GM19023 (cell line): ENCODE measurements at regions not wholly inside any gene's neighbourhood (a gene's known extent, or its start where the extent isn't known, plus 50 kb on each side); places are given as distances from the start of the nearest gene placed in this dataset.
A peak's percentile ranks its signal among the peaks of the same experiment; 100 is the strongest.

Experiments used
- ATAC-seq: cut with Tn5 transposase; IDR thresholded peaks from one replicate; pipeline ENCODE4 v1.9.1; 2021; ENCODE audit warnings: mild to moderate bottlenecking, moderate library complexity; ENCODE audit not compliant: unreplicated experiment

DNA sequence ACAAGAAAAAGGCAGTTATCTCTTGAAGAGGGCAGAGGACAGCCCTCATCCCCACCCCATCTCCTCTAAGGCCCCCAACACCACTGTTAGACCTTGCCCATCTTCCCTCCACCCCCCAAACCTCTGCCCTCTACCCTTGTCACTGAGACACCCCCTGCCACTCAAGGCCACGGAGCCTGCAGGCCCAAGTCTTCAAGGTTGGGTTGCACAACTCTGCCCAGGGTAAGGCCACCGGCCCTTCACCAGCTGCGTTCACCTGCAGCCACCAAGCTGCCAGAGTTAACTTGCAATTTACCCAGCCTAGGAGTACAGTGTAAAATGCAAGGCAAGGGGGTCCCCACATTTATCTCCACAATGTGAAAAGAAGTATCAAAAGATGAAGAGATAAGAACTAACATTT, 128.7 kb upstream of the PKDCC start:
- ATAC-seq = no peak

DNA sequence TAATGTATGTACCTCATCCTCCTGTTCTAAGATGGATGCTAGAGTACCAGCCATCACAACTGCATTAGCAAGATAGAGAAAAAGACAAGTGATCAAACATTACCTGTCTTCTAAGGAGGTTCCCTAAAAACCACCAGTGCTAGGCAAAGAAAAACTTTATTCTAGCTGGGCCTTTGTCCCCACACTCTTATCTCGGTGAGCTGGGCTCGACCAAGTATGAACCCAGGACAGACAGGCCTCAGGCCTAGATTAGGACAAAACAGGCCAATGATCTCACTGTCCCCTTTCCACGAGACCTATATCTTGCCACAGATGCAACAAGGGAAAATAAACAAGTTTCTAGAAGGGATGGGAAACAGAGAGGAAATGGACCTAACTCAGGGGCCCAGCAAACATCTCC, 127.6 kb upstream of the PKDCC start:
- ATAC-seq = no peak

DNA sequence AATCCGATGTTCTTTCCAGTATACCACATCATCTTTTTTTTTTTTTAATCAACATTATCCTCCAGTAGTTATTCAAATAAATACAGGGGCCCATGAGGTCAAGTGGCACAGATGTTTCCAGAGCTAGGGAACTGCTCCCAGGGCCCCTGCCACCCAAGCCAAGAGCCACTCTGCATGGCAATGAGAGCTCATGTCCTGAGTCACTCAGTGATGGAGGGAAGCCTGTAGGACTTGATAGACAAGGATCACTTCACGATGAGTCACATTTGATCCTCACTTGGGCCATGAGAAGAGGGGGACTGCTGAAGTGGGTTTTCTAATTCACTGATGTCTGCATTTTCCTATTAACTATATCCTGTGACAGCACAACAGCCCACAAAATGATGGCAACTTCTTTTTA, 127.0 kb upstream of the PKDCC start:
- ATAC-seq = no peak

DNA sequence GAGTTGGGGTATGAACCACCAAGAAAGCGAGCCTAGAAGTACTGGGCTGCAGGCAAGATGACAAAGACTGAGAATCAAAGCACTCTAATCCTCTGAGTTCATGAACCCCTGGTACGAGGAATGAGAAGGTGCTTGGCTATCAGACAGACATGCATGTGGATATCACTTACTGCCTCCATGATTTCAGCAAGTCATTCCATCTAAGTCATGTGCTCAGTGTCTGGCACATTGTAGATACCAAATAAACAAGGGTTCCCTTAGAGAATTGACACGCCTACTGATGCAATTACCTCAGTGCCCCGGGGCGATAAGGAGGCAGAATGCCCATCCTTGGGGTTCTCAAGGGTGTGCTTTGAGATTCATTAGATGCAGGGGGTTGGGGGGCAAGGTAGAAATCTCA, 125.6 kb upstream of the PKDCC start:
- ATAC-seq = no peak

DNA sequence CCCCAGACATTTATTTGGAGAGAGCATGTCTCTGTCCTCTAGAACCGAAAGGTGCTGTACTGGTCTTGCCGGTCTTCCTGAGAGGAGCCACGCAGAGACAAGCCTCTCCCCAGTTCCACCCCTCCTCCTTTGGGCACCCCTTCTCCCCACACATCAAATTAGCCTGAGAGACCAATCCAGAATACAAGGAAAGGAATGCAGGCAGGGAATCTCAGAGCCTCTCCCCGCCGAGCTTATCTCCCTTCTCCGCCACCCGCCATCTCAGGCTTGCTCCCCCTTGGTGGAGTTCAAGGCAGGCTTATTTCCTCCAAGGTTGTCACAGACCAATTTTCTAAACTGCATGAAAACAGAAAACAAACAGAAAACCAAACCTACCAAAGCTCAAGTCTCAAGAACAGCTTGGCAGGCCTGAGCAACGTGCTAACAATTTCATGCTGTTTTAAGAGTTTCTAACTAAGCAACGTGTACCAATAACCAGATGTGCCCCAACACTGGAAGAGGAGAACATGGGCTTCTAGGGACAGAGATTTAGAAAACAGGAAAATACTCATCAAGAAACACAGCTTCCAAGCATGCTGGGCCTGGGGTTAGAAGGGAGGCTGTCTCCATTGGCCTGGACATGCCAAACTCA, 124.5 kb upstream of the PKDCC start:
- no peak for ATAC-seq

DNA sequence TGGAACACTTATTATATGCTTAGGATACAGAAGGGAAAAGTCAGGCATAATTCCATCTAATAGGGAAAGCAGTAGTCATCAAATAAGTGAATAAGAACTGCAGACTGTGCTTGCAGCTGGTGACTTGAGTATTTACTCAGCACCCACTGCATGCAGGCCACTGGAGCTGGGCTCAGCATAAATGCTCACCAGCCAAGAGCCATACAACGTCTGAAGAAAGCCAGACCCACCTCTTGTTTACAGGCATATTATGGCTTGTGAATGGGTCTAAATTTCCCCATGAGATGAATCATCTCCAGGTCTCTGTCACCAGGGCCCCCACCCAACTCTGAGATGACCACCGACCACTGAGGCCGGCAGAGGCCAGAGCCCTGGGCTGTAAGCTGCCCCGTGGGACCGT, 123.8 kb upstream of the PKDCC start:
- no peak for ATAC-seq

DNA sequence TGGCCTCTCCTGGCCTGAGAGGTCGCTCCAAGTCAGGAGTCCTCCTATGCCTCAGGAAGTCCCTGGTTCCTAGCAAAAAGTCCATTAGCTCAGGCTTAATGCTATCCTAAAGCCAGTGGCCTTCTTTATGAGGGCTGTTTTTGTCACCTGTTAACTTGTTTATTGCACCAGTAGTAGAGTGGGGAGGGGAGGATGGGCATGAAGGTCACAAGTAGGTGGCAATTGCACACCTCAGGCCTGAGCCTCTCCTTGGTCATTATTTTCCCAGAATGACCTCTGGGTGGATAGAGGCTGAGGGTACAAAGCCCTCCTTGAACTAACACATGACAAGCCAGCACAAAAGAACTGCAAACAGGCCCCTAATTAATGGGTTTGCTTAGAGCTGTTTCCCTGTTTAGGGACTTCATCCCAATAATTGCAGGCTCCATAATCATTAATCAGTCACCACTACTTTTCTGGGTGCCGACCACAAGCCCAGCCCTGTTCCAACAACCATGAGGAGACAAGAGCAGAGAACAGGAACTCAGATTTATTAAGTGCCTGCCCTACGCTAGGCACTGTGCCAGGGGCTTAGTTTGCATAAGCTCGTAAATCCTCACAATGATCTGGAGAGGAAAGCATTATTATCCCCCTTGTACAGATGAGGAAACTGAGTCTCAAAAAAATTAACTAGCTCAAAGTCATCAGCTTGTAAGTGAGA, 123.0 kb upstream of the PKDCC start:
- ATAC-seq = no peak

DNA sequence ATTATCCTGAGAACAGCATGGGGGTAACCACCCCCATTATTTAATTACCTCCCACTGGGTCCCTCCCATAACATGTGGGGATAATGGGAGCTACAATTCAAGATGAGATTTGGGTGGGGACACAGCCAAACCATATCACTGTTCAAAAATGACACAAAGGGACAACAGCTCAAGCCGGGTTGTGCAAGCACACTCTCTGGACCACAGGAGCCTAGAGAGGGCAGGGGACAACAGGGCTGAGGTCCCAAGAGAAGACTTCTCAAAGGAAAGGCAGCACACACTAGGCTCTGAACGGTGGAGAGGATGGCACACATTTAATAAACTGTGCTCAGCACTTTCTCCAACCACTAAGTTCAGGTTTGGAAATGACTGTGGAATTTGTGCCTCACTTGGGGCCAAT, 122.1 kb upstream of the PKDCC start:
- no peak for ATAC-seq

DNA sequence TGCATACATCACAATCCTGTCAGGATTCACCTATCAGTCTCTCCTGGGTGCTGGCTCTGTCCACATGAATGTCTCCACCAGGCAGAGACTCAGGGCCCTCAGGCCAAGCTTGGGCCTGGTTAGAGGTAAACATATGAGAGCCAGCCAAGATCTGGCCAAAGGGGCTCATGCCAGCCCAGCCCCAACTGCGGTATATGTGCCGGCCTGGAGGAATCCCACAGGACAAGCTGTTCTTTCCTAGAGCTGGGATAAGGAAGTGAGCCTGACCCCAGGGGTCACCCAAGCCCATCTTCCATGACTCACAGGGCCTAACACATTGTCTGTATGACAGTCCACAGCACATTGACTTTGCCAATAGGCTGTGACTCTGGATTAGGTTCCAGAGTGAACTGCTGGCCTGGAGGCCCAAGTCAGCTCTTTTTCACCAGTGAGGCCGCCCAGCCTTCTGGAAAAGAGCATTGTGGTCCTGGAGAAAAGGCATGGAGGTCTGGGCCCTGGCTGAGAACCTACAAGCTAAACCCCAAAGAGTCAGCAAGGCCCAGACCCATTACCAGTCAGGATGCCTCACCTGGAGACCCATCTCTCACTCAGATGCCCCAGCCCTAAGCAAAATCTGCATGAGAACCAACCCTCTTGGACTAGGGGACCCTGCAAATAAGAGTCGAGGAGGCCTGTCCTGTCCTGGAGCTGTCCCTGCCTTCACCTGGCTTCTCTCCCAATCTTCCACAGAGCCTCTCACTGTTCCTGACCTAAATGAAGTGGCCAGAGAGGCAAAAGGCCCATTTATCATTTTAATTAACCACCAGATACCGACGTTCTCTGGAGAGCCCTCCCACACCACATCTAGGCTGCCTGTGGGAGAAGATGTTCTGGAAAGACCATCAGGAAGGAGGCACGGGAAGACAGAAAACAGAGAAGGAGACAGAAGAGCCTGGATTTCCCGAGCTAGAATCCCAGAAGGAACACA, 120.9 kb upstream of the PKDCC start:
- ATAC-seq = no peak

DNA sequence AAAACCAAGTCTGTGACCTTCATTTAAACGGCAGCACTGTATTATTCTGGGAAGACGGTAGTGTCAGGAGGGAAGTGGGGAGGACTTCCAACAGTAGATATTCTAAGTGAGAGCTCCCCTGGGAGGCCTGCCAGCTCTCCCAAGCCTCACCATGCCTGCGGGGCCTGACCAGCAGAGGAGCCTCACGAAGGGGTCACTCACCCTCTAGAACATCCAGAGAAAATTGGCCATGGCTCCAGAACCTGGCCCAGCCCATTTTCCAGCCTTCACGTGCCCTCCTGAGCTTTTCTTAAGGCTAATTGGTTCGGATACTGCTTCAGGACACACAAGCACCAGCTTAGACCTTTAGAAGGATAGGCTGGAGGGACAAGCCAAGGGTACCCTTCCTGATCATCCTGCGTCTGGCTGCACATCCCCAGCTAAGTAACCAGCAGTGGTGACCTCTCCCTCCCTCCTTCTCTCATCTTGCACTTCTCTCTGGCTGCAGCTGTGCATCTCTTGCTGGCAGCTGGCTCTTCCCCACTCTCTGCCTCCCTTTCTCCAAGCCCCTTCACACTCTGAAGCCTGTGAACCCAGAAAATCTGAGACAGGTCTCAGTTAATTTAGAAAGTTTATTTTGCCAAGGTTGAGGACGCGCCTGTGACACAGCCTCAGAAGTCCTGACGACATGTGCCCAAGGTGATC, 120.1 kb upstream of the PKDCC start:
- no peak for ATAC-seq

DNA sequence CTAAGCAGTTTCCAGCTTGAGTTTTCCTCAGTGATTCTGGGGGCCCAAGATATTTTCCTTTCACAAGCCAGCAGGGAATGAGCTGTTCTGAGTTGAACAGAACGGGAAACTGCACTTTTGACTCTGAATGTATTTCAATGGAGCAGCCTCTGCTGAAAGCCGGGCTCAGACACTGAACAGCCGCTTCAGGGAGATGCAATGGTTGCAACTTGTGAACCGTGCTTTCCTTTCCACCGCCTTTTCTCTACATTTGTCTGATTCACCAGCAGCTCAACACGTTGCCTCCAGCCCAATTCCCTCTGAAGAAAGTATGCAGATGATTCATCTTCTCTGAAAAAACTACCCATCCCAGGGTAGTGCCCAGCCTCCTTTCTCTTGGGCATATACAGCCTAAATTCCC, 119.3 kb upstream of the PKDCC start:
- ATAC-seq = no peak

DNA sequence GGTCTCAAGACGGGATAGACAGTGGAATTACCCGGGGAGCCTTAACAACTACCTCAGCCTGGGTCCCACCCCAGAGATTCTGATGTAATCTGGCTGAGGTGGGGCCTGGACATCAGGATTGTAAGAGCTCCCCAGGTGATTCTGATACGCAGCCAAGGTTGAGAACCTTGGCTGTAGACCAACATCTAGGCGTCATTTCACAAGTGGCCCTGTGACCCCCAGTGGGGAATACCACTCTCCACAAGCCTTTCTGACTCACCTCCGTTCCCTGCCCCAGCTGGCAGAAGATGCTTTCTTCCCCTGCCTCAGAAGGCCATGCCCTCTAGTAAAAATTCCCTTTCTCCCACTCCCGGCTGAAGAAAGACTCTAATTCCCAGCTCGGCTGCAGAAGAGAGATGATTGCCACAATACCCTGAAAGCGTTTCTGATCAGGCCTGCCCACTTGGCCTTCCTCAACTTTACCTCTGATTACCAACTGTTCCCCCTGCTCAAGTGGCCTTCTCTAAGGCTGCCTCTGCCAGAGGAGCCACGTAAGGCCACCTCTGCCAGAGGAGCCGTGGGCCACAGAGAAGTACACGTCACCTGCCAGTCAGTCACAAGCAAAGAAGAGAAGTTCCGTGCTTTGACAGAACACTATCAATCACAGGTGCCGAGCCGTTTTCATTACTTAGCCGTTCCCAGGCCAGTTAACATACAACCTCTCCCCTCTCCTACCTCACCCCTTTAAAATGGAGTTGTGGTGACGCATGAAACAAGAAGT, 116.8 kb upstream of the PKDCC start:
- peak; percentile 65 for ATAC-seq

DNA sequence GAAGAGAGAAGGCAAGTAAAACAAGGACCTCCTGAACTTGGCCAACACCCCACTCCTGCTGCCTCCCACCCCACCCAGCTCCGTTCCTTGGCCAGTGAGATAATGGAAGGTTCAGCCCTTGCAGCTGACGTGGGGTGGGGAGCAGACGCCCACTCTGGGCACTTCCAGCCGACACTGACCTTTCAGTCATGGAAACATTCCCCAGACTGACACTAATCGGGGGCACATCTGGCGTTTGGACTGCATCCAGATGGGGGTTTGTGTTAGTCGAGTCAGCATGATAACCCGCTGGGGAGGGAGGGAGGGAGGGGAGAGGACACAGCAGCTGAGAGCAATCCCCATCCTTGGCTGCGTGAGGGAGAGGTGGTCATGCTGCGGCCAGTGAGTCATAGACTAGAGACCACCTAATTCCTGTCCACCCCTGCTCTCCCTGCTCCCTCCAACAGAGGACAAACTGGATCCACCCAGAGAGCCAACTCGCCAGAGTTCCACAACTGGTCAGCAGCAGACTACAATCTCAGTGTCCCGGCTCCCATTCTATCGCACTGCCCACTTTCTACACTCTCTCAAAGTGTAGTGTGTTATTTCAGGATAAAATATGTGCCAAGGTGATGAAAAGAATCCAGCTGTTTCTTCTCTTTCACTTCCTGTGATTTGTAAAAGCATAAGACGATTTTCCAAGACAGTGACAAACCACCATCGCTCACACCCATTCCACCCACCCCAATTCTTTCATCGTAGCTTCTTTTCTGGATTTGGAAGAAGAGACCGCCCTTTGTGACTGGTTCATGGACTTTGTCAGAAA, 115.4 kb upstream of the PKDCC start:
- no peak for ATAC-seq

DNA sequence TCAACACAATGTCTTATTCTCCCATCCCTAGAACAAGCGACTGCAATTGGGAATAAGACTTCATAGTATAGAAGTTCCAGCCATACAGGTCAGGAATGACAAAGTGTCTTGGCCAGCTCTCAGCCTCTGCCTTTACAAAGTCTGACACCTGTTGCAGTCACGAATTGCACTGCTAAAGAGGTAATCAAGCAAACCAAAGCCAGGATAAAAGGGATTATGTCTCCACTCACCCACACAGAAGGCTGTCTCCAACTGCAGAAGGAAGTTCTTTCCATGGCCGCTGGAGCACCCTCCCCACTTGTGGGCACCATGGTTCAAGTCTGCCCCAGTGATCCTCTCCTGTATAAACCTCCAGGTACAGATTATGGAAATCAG, 114.8 kb upstream of the PKDCC start:
- ATAC-seq = no peak

DNA sequence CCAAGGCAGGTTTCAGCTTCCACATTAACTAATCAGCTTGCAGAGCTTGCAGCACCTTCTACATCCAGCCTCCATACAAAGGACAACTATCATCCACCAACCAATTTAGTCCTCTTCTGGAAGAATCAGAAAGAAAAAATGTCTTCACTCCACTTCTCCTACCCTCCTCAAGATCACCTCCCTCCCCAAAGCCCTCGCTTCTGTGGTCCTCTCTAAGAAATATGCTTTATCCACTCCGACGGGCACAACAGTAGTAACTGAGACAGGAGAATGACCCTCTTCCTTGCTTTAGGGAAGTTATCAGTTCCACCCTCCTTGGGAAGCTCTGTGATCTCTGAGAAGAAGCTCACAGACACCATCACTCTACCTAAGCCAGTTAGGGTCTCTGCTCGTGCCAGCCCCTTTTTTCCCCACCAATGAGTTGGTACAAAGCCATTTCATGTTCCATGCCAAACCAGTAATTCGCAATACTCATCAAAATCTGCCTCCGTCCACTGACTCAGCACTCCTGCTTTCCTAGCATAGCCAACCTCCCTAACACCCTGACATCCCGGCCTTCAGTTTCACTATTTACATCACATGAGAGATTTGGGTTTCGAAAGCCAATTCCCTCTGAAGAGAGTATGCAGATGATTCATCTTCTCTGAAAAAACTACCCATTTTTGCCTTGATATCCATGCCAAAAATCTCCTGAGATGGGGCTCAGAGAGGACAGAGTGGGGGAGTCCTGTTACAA, 114.1 kb upstream of the PKDCC start:
- no peak for ATAC-seq

DNA sequence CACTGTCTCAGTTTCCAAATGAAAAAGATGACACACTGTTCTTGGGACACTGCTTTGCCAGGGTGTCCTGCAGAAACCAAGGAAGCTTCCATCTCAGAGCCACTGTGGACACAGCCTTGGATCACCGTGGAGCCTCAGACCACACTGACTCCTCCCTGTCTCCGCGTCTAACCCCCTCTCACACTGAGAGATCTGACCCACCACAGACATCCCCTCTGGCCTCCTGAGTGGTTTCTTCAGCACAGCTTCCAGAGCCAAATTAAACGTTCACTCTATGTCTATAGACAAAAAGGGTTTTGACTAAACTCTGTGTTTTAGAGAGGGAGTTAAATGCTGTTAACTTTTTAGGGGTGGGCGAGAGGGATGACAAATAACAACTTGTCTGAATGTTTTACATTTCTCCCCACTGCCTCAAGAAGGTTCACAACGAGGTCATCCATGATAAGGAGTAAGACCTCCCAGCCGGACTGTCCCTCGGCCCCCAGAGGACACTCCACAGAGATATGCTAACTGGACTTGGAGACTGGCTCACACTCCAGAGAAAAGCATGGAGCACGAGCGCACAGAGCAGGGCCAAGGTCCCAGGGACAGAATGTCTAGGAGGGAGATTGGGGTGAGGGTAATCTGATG, 113.4 kb upstream of the PKDCC start:
- ATAC-seq = no peak

DNA sequence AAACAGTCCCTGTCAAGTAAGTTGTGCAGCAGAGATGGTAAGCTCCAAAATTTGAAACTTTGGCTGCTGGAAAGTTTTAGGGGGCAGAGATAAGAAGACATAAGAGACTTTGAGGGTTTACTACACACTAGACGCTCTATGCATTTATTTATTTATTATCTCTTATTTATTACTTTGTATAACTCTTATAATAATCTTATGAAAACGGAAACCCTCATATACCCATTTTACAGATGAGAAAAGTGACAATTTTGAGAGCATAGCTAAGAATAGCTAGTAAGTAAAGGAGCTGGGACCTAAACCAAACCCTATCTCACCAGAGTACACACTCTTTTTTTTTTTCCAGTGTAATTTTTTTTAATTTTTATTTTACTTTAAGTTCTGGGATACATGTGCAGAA, 112.8 kb upstream of the PKDCC start:
- ATAC-seq = no peak

DNA sequence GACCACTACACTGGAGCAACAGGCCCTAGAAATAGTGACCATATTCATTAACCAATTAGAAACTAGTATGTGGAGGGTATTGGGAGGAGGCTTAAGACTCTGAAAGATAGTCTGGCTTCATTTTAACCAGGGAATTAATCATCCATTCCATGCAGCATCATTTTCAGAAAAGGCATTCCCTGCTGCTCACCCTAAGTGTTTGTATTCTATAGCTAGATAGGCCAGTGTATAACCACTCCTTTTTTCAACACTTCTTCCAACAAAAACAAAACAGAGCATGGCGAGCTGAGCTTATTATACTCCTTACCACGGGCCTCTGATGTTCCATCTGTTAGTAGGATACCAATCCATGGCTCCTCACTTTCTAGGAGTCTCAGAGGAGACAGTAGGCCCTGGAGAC, 112.0 kb upstream of the PKDCC start:
- no peak for ATAC-seq
